ENCODE measurements at regions not wholly inside any gene's neighbourhood (a gene's known extent, or its start where the extent isn't known, plus 50 kb on each side); places are given as distances from the start of the nearest gene placed in this dataset.

DNA sequence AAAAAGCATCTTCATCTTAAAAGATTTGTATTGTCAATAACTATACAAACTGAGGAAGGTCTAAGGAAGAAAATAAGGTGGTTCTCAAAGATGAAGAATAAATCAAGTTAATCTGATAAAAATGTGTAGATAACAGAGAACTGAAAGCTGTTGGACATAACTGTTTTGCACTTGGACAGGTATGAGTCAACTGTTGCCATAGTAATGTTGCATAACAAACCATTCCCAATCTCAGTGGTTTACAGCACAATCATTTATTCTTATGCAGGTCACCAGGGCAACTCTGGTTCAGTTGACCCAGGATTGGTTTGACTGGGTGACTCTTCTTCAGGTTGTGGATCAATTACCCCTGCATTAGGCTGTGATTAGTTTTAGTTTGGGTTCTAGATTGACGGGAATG lies 2197.7 kb downstream of the ARAP2 start:
- no peak for DNase-seq (ENCODE audit: low spot score)
- intact Hi-C loops (cut with DNase I): no loop called here
- no peak for TF ChIP-seq POLR2A (IDR thresholded peaks at IDR 0.05)
- Histone ChIP-seq H3K4me1 (replicated peaks) (no peaks in the 10 kb centered on the region), H3K27ac (no peak overlapping the region), H3K9me3 (no peaks in the 10 kb centered on the region), H3K4me3 (no peak overlapping the region), H3K36me3 (no peaks in the 10 kb centered on the region), H3K27me3 (replicated peaks; ENCODE audit: insufficient read depth) (no peaks in the 10 kb centered on the region)
- 100% methylated on average over 1 of the region's 1 CpG for WGBS

DNA sequence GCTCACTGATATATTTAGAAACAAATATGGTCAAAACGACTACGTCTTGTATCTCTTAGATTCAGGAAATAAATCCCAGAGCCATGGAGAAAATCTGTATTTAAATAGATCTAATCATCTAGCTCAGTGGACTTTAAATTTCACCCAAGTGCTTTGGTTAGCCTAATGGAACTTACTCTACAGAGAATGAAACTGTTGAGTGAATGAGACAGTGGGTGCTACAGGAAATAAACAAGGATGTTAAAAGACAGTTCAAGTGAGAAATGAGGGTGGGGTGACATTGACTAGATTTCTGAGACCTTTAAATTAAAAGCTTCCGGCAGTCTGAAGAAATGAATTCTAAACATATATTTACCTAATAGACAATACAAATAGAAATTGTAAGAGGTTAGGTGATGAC lies 2197.0 kb downstream of the ARAP2 start:
- Histone ChIP-seq H3K27ac (no peak overlapping the region), H3K4me3 (no peak overlapping the region), H3K27me3 (replicated peaks; ENCODE audit: insufficient read depth) (no peaks in the 10 kb centered on the region), H3K36me3 (no peaks in the 10 kb centered on the region), H3K4me1 (replicated peaks) (no peaks in the 10 kb centered on the region), H3K9me3 (no peaks in the 10 kb centered on the region)
- DNase-seq (ENCODE audit: low spot score): no peak
- TF ChIP-seq, protein P1, sequence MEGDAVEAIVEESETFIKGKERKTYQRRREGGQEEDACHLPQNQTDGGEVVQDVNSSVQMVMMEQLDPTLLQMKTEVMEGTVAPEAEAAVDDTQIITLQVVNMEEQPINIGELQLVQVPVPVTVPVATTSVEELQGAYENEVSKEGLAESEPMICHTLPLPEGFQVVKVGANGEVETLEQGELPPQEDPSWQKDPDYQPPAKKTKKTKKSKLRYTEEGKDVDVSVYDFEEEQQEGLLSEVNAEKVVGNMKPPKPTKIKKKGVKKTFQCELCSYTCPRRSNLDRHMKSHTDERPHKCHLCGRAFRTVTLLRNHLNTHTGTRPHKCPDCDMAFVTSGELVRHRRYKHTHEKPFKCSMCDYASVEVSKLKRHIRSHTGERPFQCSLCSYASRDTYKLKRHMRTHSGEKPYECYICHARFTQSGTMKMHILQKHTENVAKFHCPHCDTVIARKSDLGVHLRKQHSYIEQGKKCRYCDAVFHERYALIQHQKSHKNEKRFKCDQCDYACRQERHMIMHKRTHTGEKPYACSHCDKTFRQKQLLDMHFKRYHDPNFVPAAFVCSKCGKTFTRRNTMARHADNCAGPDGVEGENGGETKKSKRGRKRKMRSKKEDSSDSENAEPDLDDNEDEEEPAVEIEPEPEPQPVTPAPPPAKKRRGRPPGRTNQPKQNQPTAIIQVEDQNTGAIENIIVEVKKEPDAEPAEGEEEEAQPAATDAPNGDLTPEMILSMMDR (IDR thresholded peaks at IDR 0.05): no peak
- TF ChIP-seq POLR2A (IDR thresholded peaks at IDR 0.05) (no peak), POLR2AphosphoS5 (IDR thresholded peaks at IDR 0.05) (no peak)
- WGBS: 73% methylated on average over 3 of the region's 3 CpGs
- intact Hi-C loops (cut with DNase I): no loop called here

DNA sequence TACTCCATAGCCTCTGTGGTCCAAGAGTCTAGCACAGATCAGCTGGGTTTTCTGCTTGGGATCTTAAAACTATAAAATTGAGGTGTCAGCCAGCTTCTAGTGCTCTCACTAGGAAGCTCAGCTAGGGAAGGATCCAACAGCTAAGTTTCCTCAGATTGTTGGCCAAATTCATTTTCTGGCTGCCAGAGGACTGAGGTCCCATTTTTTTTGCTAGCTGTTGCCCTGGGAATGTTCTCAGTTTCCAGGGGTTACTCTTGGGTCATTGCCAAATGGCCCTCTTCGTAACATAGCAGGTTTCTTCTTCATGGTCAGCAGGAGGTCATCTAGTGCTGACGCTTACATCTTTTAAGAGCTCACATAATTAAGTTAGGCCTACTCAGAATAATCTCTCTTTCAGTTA lies 2178.2 kb downstream of the ARAP2 start:
- 73% methylated on average over 2 of the region's 2 CpGs for WGBS
- intact Hi-C loops (cut with DNase I): no loop called here

DNA sequence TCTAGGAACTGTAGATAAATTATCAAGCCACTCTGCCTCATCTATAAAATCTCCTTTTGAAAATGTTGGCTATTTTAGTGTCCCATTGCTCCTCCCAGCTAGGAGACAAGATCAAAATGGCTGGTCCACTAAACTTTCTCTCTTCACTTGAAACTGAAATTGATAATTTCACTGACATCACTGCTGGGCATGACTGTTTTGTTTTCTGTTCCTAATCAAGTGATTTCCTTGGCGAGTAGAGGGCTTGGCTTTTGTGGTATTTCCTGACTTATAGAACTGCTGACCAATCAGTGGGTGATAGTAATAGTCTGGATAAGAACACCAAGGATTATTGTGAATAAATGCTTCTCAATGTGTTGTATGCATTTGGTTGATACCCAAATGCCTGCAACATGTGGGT lies 2152.9 kb downstream of the ARAP2 start:
- intact Hi-C loops (cut with DNase I): no loop called here
- H3K27ac ChIP-seq: no peak overlapping the region
- no peaks in the 10 kb centered on the region for H3K4me1 ChIP-seq (replicated peaks)
- no peak overlapping the region for H3K4me3 ChIP-seq
- no peaks in the 10 kb centered on the region for H3K36me3 ChIP-seq
- H3K27me3 ChIP-seq (replicated peaks; ENCODE audit: insufficient read depth): no peaks in the 10 kb centered on the region
- 85% methylated on average over 1 of the region's 1 CpG for WGBS
- TF ChIP-seq, protein P1 (IDR thresholded peaks at IDR 0.05): no peak
- no peak for TF ChIP-seq POLR2AphosphoS5 (IDR thresholded peaks at IDR 0.05)
- no peak for TF ChIP-seq POLR2A (IDR thresholded peaks at IDR 0.05)
- H3K9me3 ChIP-seq: no peaks in the 10 kb centered on the region
- no peak for DNase-seq (ENCODE audit: low spot score)

More for the DNA sequence above, 2178.2 kb downstream of the ARAP2 start:
- Histone ChIP-seq H3K27me3 (replicated peaks; ENCODE audit: insufficient read depth) (no peaks in the 10 kb centered on the region), H3K4me1 (replicated peaks) (no peaks in the 10 kb centered on the region), H3K36me3 (no peaks in the 10 kb centered on the region), H3K4me3 (no peak overlapping the region), H3K9me3 (no peaks in the 10 kb centered on the region), H3K27ac (no peak overlapping the region)
- no peak for DNase-seq (ENCODE audit: low spot score)
- TF ChIP-seq, protein P1 (IDR thresholded peaks at IDR 0.05): no peak
- TF ChIP-seq POLR2A (IDR thresholded peaks at IDR 0.05) (no peak), POLR2AphosphoS5 (IDR thresholded peaks at IDR 0.05) (no peak)

DNA sequence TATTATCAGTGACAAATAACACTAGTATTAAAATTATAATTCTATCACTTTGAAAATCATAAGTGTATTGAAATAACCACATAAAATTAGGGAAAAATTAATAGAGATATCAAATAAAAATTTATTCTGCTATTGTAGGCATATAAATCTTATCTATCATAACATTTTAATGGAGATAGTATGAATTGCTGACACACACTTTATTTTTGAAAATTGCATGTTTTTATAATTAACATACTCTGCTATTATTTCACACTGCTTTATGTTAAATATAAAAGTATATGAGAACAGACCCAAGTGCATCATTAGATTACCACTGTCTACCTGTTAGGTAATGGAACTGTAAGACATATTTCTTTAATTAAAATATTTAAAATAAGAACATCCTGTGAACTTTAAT lies 2150.2 kb downstream of the ARAP2 start:
- no peaks in the 10 kb centered on the region for H3K9me3 ChIP-seq
- no peak overlapping the region for H3K27ac ChIP-seq
- intact Hi-C loops (cut with DNase I): no loop called here
- H3K4me1 ChIP-seq (replicated peaks): no peaks in the 10 kb centered on the region
- H3K27me3 ChIP-seq (replicated peaks; ENCODE audit: insufficient read depth): no peaks in the 10 kb centered on the region
- H3K36me3 ChIP-seq: no peaks in the 10 kb centered on the region
- DNase-seq (ENCODE audit: low spot score): no peak
- no peak overlapping the region for H3K4me3 ChIP-seq
- no peak for TF ChIP-seq POLR2A (IDR thresholded peaks at IDR 0.05)

DNA sequence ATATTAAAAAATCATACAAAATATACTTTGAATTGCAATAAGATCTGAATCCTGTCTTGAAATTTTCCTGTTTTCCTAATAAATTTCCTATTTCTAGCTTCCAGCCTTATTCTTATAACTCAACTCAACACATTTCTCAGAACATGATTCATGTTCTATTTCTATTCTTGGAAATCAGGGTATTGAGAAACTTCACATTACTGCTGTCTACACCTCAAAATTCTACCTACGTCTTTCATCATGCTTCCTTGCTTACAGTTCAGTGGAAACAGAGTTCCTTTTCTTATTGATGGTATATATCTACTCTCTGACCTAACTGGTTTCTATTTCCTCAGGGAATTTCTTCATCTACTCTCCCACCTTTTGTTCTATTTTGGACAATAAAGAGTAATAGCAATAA lies 2139.0 kb downstream of the ARAP2 start:
- H3K36me3 ChIP-seq: no peaks in the 10 kb centered on the region
- H3K4me3 ChIP-seq: no peak overlapping the region
- WGBS: 92% methylated on average over 1 of the region's 1 CpG
- intact Hi-C loops (cut with DNase I): no loop called here
- no peaks in the 10 kb centered on the region for H3K4me1 ChIP-seq (replicated peaks)
- no peak for TF ChIP-seq POLR2A (IDR thresholded peaks at IDR 0.05)
- TF ChIP-seq, protein P1 (IDR thresholded peaks at IDR 0.05): no peak
- no peak for TF ChIP-seq POLR2AphosphoS5 (IDR thresholded peaks at IDR 0.05)
- H3K27me3 ChIP-seq (replicated peaks; ENCODE audit: insufficient read depth): no peaks in the 10 kb centered on the region
- no peak for DNase-seq (ENCODE audit: low spot score)
- H3K9me3 ChIP-seq: no peaks in the 10 kb centered on the region
- no peak overlapping the region for H3K27ac ChIP-seq
